ENCODE measurements at regions not wholly inside any gene's neighbourhood (a gene's known extent, or its start where the extent isn't known, plus 50 kb on each side); places are given as distances from the start of the nearest gene placed in this dataset.

DNA sequence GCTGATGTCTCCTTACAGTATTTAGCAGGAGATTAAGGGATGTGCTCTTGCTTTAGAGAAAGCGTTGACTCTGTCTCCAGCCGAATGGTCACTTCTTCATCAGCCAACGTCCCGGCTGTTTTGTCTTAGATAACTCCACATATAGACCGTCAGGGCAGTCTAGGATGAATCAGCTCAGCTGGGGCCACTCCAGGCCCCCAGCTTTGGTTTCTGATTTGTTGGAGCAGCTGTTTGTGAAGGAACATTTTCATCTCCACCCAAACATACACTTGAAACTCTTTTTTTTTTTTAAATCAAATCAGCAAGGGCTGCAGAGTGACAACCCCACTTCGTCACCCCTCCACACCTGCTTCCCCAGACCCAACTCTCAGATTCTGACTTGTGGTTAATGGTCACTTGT lies 206.1 kb upstream of the GALNT2 start:
- TF ChIP-seq, protein P1, sequence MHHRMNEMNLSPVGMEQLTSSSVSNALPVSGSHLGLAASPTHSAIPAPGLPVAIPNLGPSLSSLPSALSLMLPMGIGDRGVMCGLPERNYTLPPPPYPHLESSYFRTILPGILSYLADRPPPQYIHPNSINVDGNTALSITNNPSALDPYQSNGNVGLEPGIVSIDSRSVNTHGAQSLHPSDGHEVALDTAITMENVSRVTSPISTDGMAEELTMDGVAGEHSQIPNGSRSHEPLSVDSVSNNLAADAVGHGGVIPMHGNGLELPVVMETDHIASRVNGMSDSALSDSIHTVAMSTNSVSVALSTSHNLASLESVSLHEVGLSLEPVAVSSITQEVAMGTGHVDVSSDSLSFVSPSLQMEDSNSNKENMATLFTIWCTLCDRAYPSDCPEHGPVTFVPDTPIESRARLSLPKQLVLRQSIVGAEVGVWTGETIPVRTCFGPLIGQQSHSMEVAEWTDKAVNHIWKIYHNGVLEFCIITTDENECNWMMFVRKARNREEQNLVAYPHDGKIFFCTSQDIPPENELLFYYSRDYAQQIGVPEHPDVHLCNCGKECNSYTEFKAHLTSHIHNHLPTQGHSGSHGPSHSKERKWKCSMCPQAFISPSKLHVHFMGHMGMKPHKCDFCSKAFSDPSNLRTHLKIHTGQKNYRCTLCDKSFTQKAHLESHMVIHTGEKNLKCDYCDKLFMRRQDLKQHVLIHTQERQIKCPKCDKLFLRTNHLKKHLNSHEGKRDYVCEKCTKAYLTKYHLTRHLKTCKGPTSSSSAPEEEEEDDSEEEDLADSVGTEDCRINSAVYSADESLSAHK (tag by site-specific recombination; IDR thresholded peaks at IDR 0.05), result no peak
- no peak for TF ChIP-seq ZNF391 (tag by site-specific recombination; IDR thresholded peaks at IDR 0.05; ENCODE audit: borderline replicate concordance, low read depth)
- TF ChIP-seq CTCF (tag by site-specific recombination; IDR thresholded peaks at IDR 0.05), result no peak
- TF ChIP-seq ZNF626 (tag by site-specific recombination; IDR thresholded peaks at IDR 0.05), result no peak
- no peak for TF ChIP-seq ZFP37 (tag by site-specific recombination; IDR thresholded peaks at IDR 0.05)
- TF ChIP-seq ZNF843 (tag by site-specific recombination; IDR thresholded peaks at IDR 0.05), result no peak
- TF ChIP-seq ZNF76 (tag by site-specific recombination; IDR thresholded peaks at IDR 0.05; ENCODE audit: borderline replicate concordance, low read depth), result no peak
- TF ChIP-seq ZNF747 (tag by site-specific recombination; IDR thresholded peaks at IDR 0.05), result no peak

All from HEK293 (cell line).